GM12891 (cell line): ENCODE measurements at regions not wholly inside any gene's neighbourhood (a gene's known extent, or its start where the extent isn't known, plus 50 kb on each side); places are given as distances from the start of the nearest gene placed in this dataset.
A peak's percentile ranks its signal among the peaks of the same experiment; 100 is the strongest.

ENCODE experiments used
- DNase-seq: peaks from one replicate; pipeline ENCODE4 v3.0.0; 2011; ENCODE audit warnings: low spot score; ENCODE audit not compliant: insufficient read length
- FAIRE-seq: peaks from 2 replicates; lab custom pipeline; 2011; peaks lifted over from hg19 to GRCh38; lab: Jason Lieb, UNC
- PAX5 ChIP-seq: IDR thresholded peaks from 2 replicates; pipeline ENCODE4 v1.6.1; 2011; ENCODE audit warnings: low read length, moderate library complexity, mild to moderate bottlenecking; ENCODE audit not compliant: insufficient read depth, severe bottlenecking
- POLR2A ChIP-seq: IDR thresholded peaks from 2 replicates; pipeline ENCODE4 v1.6.1; 2011; ENCODE audit warnings: low read depth, low read length, control low read depth
- POLR2AphosphoS5 ChIP-seq: IDR thresholded peaks from 2 replicates; pipeline ENCODE4 v1.6.1; 2011; ENCODE audit warnings: low read depth, low read length, control low read depth
- POU2F2 ChIP-seq: IDR thresholded peaks from 2 replicates; pipeline ENCODE4 v1.6.1; 2011; ENCODE audit warnings: low read depth, mild to moderate bottlenecking, control low read depth, low read length, moderate library complexity
- SPI1 ChIP-seq: IDR thresholded peaks from 2 replicates; pipeline ENCODE4 v1.6.1; 2011; ENCODE audit warnings: low read depth, low read length, control low read depth
- TAF1 ChIP-seq: IDR thresholded peaks from 2 replicates; pipeline ENCODE4 v1.6.1; 2011; ENCODE audit warnings: low read depth, low read length, control low read depth

- no peak for TF ChIP-seq POLR2AphosphoS5
- TF ChIP-seq SPI1, result peak; percentile 20; the same call in 1 of the 2 replicates
- FAIRE-seq (no peak), DNase-seq (no peak)
These were observed 76.7 kb upstream of the HS3ST1 start for GRCh38 chr4:11505221-11505971.

DNA sequence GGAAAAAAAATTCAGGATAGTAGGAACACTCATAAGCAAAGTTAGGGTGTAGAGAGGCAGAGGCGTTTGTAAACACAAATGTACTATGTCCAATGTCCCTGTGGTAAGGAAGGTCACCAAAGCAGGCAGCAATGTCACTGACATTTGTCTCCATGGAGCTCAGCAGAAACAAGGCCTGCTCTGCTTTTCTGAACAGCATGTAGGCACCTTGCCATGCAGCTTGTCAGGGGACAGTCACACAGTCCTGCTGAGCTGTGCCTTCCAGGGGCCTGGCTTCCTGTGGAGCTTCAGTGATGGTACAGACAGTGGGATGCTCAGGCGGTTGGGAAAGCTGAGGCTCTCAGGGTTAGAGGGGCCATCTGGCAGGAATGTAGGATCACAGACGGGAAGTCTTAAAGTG, 74.5 kb upstream of the HS3ST1 start:
- FAIRE-seq (no peak), DNase-seq (no peak)
- TF ChIP-seq PAX5 (no peak), POLR2A (no peak), SPI1 (no peak), POLR2AphosphoS5 (no peak), POU2F2 (no peak), TAF1 (no peak)

- TF ChIP-seq POLR2AphosphoS5, result no peak
- no peak for TF ChIP-seq POU2F2
- no peak for TF ChIP-seq TAF1
- no peak for TF ChIP-seq PAX5
- no peak for FAIRE-seq
- DNase-seq, result no peak
These were observed 69.3 kb upstream of the HS3ST1 start for GRCh38 chr4:11497972-11498371.

- DNase-seq (no peak), FAIRE-seq (no peak)
- TF ChIP-seq TAF1 (no peak), PAX5 (no peak), POLR2AphosphoS5 (no peak), SPI1 (no peak), POU2F2 (no peak), POLR2A (no peak)
These were observed 68.6 kb upstream of the HS3ST1 start for GRCh38 chr4:11497212-11497806.

DNA sequence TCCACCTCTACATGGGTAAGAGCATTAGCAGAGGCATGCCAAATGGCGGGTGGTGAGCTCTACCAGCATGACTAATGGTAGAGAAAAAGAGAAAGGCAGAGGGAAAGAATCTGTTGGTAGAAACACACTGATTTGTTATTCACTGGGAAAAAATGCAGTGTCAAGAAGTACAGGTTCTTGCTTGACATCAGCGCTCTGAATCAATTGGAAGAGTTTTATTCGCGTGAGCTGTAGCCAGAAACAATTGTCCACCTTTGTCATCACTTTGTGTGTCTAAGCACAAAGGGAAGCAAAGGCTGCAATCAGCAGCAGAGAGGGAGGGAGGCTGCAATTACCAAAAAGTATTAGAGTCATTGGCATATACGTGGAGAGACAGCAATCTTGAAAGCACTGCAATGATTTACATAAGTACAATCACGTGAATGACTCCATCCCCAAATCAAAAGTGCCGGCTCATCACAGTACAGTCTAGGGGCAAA, 67.7 kb upstream of the HS3ST1 start:
- TF ChIP-seq POLR2AphosphoS5, result no peak
- TF ChIP-seq TAF1, result no peak
- no peak for TF ChIP-seq SPI1
- TF ChIP-seq POU2F2, result no peak
- TF ChIP-seq POLR2A, result no peak
- no peak for TF ChIP-seq PAX5
- no peak for DNase-seq

DNA sequence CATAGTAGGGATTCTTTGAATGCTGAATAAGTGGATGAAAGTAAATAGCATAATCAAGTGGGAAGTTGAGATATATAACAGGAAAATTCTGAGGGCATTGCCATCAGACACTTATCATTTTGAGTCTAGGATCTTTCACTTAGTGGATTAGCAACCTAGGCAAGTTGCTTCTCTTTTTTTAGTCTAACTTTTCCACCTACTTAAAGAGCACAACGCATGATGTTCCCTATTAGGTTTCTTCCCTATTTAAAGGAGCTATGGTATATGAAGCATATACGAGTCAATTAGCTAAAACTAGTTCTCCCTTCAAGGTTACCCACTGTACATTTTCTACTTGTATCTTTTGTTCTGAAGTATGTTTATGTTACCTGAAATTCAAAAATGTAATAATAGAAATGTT, 67.1 kb upstream of the HS3ST1 start:
- DNase-seq (no peak), FAIRE-seq (no peak)
- TF ChIP-seq PAX5 (no peak), TAF1 (no peak), POU2F2 (no peak), POLR2A (no peak), SPI1 (no peak), POLR2AphosphoS5 (no peak)

More for the DNA sequence above, 67.7 kb upstream of the HS3ST1 start:
- FAIRE-seq, result no peak

- TF ChIP-seq TAF1 (no peak), POLR2AphosphoS5 (no peak), POLR2A (no peak), SPI1 (no peak), PAX5 (no peak), POU2F2 (no peak)
- no peak for DNase-seq
- no peak for FAIRE-seq
These were observed 66.6 kb upstream of the HS3ST1 start for GRCh38 chr4:11495291-11495690.

DNA sequence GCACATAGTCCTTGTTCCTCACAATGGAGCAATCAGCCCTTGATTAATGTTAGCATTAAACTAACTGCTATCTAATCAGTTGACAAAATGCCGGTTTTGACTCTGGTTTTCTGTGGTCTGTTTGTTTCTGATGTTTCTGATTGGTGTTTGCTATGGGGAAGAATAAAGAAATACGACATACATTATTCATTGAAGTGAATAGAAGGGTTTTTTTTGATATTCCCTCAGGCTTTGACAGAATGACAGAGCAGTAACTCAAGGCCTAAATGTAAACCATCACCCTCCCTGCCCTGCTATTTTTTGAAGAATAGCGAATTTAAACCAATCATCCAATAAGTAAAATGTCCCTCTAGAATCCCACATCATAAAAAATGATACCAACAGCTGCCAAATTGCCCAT, 65.5 kb upstream of the HS3ST1 start:
- DNase-seq, result no peak
- TF ChIP-seq PAX5 (no peak), SPI1 (no peak), TAF1 (no peak), POU2F2 (no peak), POLR2A (no peak), POLR2AphosphoS5 (no peak)
- FAIRE-seq, result no peak

GRCh38 chr4:11489453-11490083, 60.9 kb upstream of the HS3ST1 start:
- no peak for TF ChIP-seq POLR2A
- TF ChIP-seq SPI1, result no peak
- TF ChIP-seq TAF1, result no peak
- TF ChIP-seq POLR2AphosphoS5, result no peak
- no peak for TF ChIP-seq PAX5
- no peak for TF ChIP-seq POU2F2
- DNase-seq (no peak), FAIRE-seq (no peak)

GRCh38 chr4:11488657-11489452, 60.2 kb upstream of the HS3ST1 start:
- TF ChIP-seq POU2F2, result no peak
- no peak for TF ChIP-seq SPI1
- TF ChIP-seq POLR2A, result no peak
- no peak for TF ChIP-seq TAF1
- no peak for TF ChIP-seq PAX5
- no peak for TF ChIP-seq POLR2AphosphoS5
- FAIRE-seq, result no peak
- DNase-seq, result no peak
